OCI-LY3 (cell line): ENCODE measurements at regions not wholly inside any gene's neighbourhood (a gene's known extent, or its start where the extent isn't known, plus 50 kb on each side); places are given as distances from the start of the nearest gene placed in this dataset.
"Not testable (repeated sequence)": the region's sequence is repeated elsewhere in the genome, so short reads cannot be mapped to it uniquely, and the experiment has no call there.

Experiments used
- H2AFZ ChIP-seq: fragments of 200-600, 300-600 bp; shearing (Covaris generic); 2 replicates; pipeline ENCODE4 v1.6.0; 2014; ENCODE audit warnings: antibody characterized with exemption, low read depth, low read length
- H3K27ac ChIP-seq: fragments of 200-600, 300-600 bp; sonication (generic); 2 replicates; pipeline ENCODE4 v1.5.1; 2014; ENCODE audit warnings: mild to moderate bottlenecking, low read length, moderate library complexity, mixed read lengths
- H3K27me3 ChIP-seq: fragments of 200-600, 300-600 bp; sonication (generic); 2 replicates; pipeline ENCODE4 v1.6.1; 2014; ENCODE audit warnings: low read depth, low read length, mixed read lengths
- H3K36me3 ChIP-seq: fragments of 200-600, 300-600 bp; sonication (generic); replicated peaks from 2 replicates; pipeline ENCODE3; 2014; ENCODE audit warnings: low read depth, low read length, mixed read lengths
- H3K4me1 ChIP-seq: fragments of 300-600, 200-600 bp; sonication (generic); 2 replicates; pipeline ENCODE4 v1.6.1; 2014; ENCODE audit warnings: low read length, mixed read lengths
- H3K4me2 ChIP-seq: fragments of 200-600, 300-600 bp; sonication (generic); 2 replicates; pipeline ENCODE4 v1.6.1; 2014; ENCODE audit warnings: low read length, mixed read lengths
- H3K4me3 ChIP-seq: fragments of 300-600, 200-600 bp; sonication (generic); 2 replicates; pipeline ENCODE4 v1.5.1; 2014; ENCODE audit warnings: antibody characterized with exemption, mild to moderate bottlenecking, low read length, moderate library complexity
- H3K79me2 ChIP-seq: fragments of 300-600, 200-600 bp; shearing (Covaris generic); 2 replicates; pipeline ENCODE4 v1.6.1; 2014; ENCODE audit warnings: mild to moderate bottlenecking, low read length, mixed read lengths
- H3K9ac ChIP-seq: fragments of 300-600, 200-600 bp; shearing (Covaris generic); 2 replicates; pipeline ENCODE4 v1.6.0; 2014; ENCODE audit warnings: mild to moderate bottlenecking, low read length, moderate library complexity
- H3K9me3 ChIP-seq: fragments of 200-600, 300-600 bp; shearing (Covaris generic); 2 replicates; pipeline ENCODE4 v1.6.1; 2014; ENCODE audit warnings: low read length, mixed read lengths; ENCODE audit not compliant: insufficient read depth
- H4K20me1 ChIP-seq: fragments of 200-600, 300-600 bp; sonication (generic); 2 replicates; pipeline ENCODE4 v1.6.1; 2016; ENCODE audit warnings: low read length, mixed read lengths; ENCODE audit not compliant: insufficient read depth
- CTCF ChIP-seq: fragments of 200-600, 300-600 bp; sonication (generic); IDR thresholded peaks from 2 replicates; pipeline ENCODE4 v1.5.1; 2014; ENCODE audit warnings: antibody characterized with exemption, low read length, low read depth
- EZH2phosphoT487 ChIP-seq: fragments of 200-600 bp; shearing (Covaris generic); IDR thresholded peaks from 2 replicates; pipeline ENCODE4 v1.6.1; 2018; ENCODE audit warnings: antibody characterized with exemption, mixed run types, low read depth

- H3K4me2 ChIP-seq = no peak overlapping the region
- no peak overlapping the region for H3K9ac ChIP-seq
- H3K36me3 ChIP-seq = no peaks in the 10 kb centered on the region
- TF ChIP-seq CTCF (no peak), EZH2phosphoT487 (no peak)
- no peaks in the 10 kb centered on the region for H3K79me2 ChIP-seq
- no peaks in the 10 kb centered on the region for H3K4me1 ChIP-seq
- no peak overlapping the region for H3K4me3 ChIP-seq
- H3K27me3 ChIP-seq = no peaks in the 10 kb centered on the region
- no peak overlapping the region for H3K27ac ChIP-seq
- H2AFZ ChIP-seq = no peak overlapping the region
- H4K20me1 ChIP-seq = no peaks in the 10 kb centered on the region
- H3K9me3 ChIP-seq = no peaks in the 10 kb centered on the region
Observed at GRCh38 chr5:179457612-179458011, 92.7 kb upstream of the RUFY1 start.

GRCh38 chr5:179456075-179456474 lies 94.3 kb upstream of the RUFY1 start:
- not testable (repeated sequence) for H3K9ac ChIP-seq, H2AFZ ChIP-seq, H3K36me3 ChIP-seq, H4K20me1 ChIP-seq, H3K27me3 ChIP-seq, H3K9me3 ChIP-seq, H3K79me2 ChIP-seq, H3K27ac ChIP-seq, H3K4me2 ChIP-seq, H3K4me1 ChIP-seq, H3K4me3 ChIP-seq

GRCh38 chr5:179455320-179455719 lies 95.0 kb upstream of the RUFY1 start:
- Histone ChIP-seq H4K20me1 (no peaks in the 10 kb centered on the region), H3K4me1 (no peaks in the 10 kb centered on the region), H3K27ac (no peak overlapping the region), H3K36me3 (no peaks in the 10 kb centered on the region), H2AFZ (no peak overlapping the region), H3K79me2 (no peaks in the 10 kb centered on the region), H3K9me3 (no peaks in the 10 kb centered on the region), H3K4me3 (no peak overlapping the region), H3K9ac (no peak overlapping the region), H3K27me3 (no peaks in the 10 kb centered on the region), H3K4me2 (no peak overlapping the region)
- TF ChIP-seq EZH2phosphoT487 (no peak), CTCF (no peak)

GRCh38 chr5:179454356-179454755 lies 96.0 kb upstream of the RUFY1 start:
- Histone ChIP-seq H3K79me2 (no peaks in the 10 kb centered on the region), H3K4me3 (no peak overlapping the region), H3K9ac (no peak overlapping the region), H3K27ac (no peak overlapping the region), H3K9me3 (no peaks in the 10 kb centered on the region), H3K27me3 (no peaks in the 10 kb centered on the region), H4K20me1 (no peaks in the 10 kb centered on the region), H3K4me1 (no peaks in the 10 kb centered on the region), H3K36me3 (no peaks in the 10 kb centered on the region), H3K4me2 (no peak overlapping the region), H2AFZ (no peak overlapping the region)
- no peak for TF ChIP-seq EZH2phosphoT487
- TF ChIP-seq CTCF = no peak

- no peak overlapping the region for H2AFZ ChIP-seq
- H3K27me3 ChIP-seq = no peaks in the 10 kb centered on the region
- no peak overlapping the region for H3K27ac ChIP-seq
- H3K9me3 ChIP-seq = no peaks in the 10 kb centered on the region
- H4K20me1 ChIP-seq = no peaks in the 10 kb centered on the region
- H3K79me2 ChIP-seq = no peaks in the 10 kb centered on the region
- H3K4me1 ChIP-seq = no peaks in the 10 kb centered on the region
- H3K36me3 ChIP-seq = no peaks in the 10 kb centered on the region
- TF ChIP-seq EZH2phosphoT487 (no peak), CTCF (no peak)
- no peak overlapping the region for H3K4me2 ChIP-seq
- no peak overlapping the region for H3K9ac ChIP-seq
- no peak overlapping the region for H3K4me3 ChIP-seq
Observed at GRCh38 chr5:179453616-179454015, 96.7 kb upstream of the RUFY1 start.
